WTC11 (cell line): ENCODE measurements at regions not wholly inside any gene's neighbourhood (a gene's known extent, or its start where the extent isn't known, plus 50 kb on each side); places are given as distances from the start of the nearest gene placed in this dataset.

Experiments used
- ATAC-seq: fragments of 200-7000 bp; cut with Tn5 transposase; 2 replicates; pipeline ENCODE4 v1.10.0; 2021; ENCODE audit warnings: mild to moderate bottlenecking, moderate library complexity
- CTCF ChIA-PET: fragments of 300-600 bp; sonication (Branson Sonifier 250); formaldehyde crosslinking; loops from one replicate; lab custom pipeline; 2021; ENCODE audit warnings: antibody characterized with exemption; lab: Charles Lee
- POLR2A ChIA-PET: fragments of 350-600 bp; sonication (Branson Sonifier 250); formaldehyde crosslinking; loops from one replicate; lab custom pipeline; 2021; ENCODE audit warnings: antibody characterized with exemption; lab: Charles Lee
- DNase-seq: peaks from one replicate; pipeline ENCODE4 v3.0.0; 2021; ENCODE audit warnings: low spot score
- H3K27ac Mint-ChIP-seq: 2 replicates; pipeline ENCODE4 v1.8.0; 2021; ENCODE audit warnings: mixed read lengths
- H3K27me3 Mint-ChIP-seq: 2 replicates; pipeline ENCODE4 v1.8.0; 2021; ENCODE audit warnings: low read depth, mild to moderate bottlenecking, moderate library complexity, mixed read lengths
- H3K36me3 Mint-ChIP-seq: 2 replicates; pipeline ENCODE4 v1.8.0; 2021; ENCODE audit warnings: mixed read lengths
- H3K4me1 Mint-ChIP-seq: 2 replicates; pipeline ENCODE4 v1.8.0; 2022; ENCODE audit warnings: mixed read lengths
- H3K4me3 Mint-ChIP-seq: 2 replicates; pipeline ENCODE4 v1.8.0; 2021; ENCODE audit warnings: mild to moderate bottlenecking, moderate library complexity, mixed read lengths
- H3K9me3 Mint-ChIP-seq: 2 replicates; pipeline ENCODE4 v1.8.0; 2021; ENCODE audit warnings: mixed read lengths
- CBFB ChIP-seq: sonication (generic); formaldehyde crosslinking; IDR thresholded peaks from 2 replicates; pipeline ENCODE4 v1.8.1; 2022; ENCODE audit warnings: mild to moderate bottlenecking, low read depth, missing genetic modification reagents
- EMX1 ChIP-seq: fragments of 250-450 bp; sonication (Bioruptor Pico); IDR thresholded peaks from 2 replicates; pipeline ENCODE4 v1.8.0; 2021; ENCODE audit warnings: mild to moderate bottlenecking
- JAZF1 ChIP-seq: fragments of 250-450 bp; sonication (Bioruptor Pico); IDR thresholded peaks from 2 replicates; pipeline ENCODE4 v1.9.0; 2021; ENCODE audit warnings: moderate library complexity, mild to moderate bottlenecking, inconsistent platforms
- KAT7 ChIP-seq: sonication (generic); formaldehyde crosslinking; IDR thresholded peaks from 2 replicates; pipeline ENCODE4 v1.8.1; 2023; ENCODE audit warnings: missing genetic modification reagents, mild to moderate bottlenecking, borderline replicate concordance
- NR2C2 ChIP-seq: sonication (generic); formaldehyde crosslinking; IDR thresholded peaks from 2 replicates; pipeline ENCODE4 v1.8.0; 2022; ENCODE audit warnings: mild to moderate bottlenecking, missing genetic modification reagents
- TCF7 ChIP-seq: sonication (generic); formaldehyde crosslinking; IDR thresholded peaks from 2 replicates; pipeline ENCODE4 v1.8.0; 2022; ENCODE audit warnings: mild to moderate bottlenecking, low read depth, missing genetic modification reagents, moderate library complexity
- TEAD1 ChIP-seq: sonication (generic); formaldehyde crosslinking; IDR thresholded peaks from 2 replicates; pipeline ENCODE4 v1.8.0; 2022; ENCODE audit warnings: mild to moderate bottlenecking, missing genetic modification reagents
- TP53 ChIP-seq: sonication (generic); formaldehyde crosslinking; IDR thresholded peaks from 2 replicates; pipeline ENCODE4 v1.8.1; 2023; ENCODE audit warnings: mild to moderate bottlenecking, missing genetic modification reagents
- ZNF138 ChIP-seq: sonication (generic); formaldehyde crosslinking; conservative IDR thresholded peaks from 2 replicates; pipeline ENCODE4 v1.8.1; 2022; ENCODE audit warnings: mild to moderate bottlenecking, moderate library complexity, missing genetic modification reagents
- ZNF423 ChIP-seq: fragments of 250-450 bp; sonication (Bioruptor Pico); IDR thresholded peaks from 2 replicates; pipeline ENCODE4 v2.1.2; 2022; ENCODE audit warnings: mild to moderate bottlenecking, moderate library complexity
- TF ChIP-seq, protein P1 (sequence below): fragments of 250-450 bp; sonication (Bioruptor Pico); IDR thresholded peaks from 2 replicates; pipeline ENCODE4 v1.9.0; 2021; ENCODE audit warnings: mild to moderate bottlenecking, borderline replicate concordance
- TF ChIP-seq, protein P2 (sequence below): sonication (generic); formaldehyde crosslinking; IDR thresholded peaks from 2 replicates; pipeline ENCODE4 v1.8.0; 2022; ENCODE audit warnings: mild to moderate bottlenecking, missing genetic modification reagents
- TF ChIP-seq, protein P3 (sequence below): sonication (generic); formaldehyde crosslinking; IDR thresholded peaks from 2 replicates; pipeline ENCODE4 v1.8.1; 2023; ENCODE audit warnings: mild to moderate bottlenecking, moderate library complexity, missing genetic modification reagents

DNA sequence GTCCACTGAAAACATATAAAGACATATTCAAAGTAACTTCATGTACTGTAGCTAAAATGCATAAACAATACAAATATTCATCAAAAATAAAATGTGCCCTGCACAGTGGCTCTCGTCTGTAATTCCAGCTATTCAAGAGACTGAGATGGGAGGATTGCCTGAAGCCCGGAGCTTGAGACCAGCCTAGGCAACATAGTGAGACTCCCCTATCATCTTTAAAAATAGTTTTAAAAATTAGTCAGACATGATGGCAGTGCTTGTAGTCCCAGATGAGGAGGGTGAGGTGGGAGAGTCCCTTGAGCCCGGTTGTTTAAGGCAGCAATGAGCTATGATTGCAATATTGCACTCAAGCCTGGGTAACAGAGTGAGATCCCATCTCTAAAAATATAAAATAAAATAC lies 534.1 kb downstream of the ANXA1 start:
- TF ChIP-seq TEAD1 (CRISPR knock-in tag) (no peak), EMX1 (CRISPR knock-in tag) (no peak), KAT7 (CRISPR knock-in tag) (no peak), JAZF1 (CRISPR knock-in tag) (no peak)
- TF ChIP-seq, protein P1, sequence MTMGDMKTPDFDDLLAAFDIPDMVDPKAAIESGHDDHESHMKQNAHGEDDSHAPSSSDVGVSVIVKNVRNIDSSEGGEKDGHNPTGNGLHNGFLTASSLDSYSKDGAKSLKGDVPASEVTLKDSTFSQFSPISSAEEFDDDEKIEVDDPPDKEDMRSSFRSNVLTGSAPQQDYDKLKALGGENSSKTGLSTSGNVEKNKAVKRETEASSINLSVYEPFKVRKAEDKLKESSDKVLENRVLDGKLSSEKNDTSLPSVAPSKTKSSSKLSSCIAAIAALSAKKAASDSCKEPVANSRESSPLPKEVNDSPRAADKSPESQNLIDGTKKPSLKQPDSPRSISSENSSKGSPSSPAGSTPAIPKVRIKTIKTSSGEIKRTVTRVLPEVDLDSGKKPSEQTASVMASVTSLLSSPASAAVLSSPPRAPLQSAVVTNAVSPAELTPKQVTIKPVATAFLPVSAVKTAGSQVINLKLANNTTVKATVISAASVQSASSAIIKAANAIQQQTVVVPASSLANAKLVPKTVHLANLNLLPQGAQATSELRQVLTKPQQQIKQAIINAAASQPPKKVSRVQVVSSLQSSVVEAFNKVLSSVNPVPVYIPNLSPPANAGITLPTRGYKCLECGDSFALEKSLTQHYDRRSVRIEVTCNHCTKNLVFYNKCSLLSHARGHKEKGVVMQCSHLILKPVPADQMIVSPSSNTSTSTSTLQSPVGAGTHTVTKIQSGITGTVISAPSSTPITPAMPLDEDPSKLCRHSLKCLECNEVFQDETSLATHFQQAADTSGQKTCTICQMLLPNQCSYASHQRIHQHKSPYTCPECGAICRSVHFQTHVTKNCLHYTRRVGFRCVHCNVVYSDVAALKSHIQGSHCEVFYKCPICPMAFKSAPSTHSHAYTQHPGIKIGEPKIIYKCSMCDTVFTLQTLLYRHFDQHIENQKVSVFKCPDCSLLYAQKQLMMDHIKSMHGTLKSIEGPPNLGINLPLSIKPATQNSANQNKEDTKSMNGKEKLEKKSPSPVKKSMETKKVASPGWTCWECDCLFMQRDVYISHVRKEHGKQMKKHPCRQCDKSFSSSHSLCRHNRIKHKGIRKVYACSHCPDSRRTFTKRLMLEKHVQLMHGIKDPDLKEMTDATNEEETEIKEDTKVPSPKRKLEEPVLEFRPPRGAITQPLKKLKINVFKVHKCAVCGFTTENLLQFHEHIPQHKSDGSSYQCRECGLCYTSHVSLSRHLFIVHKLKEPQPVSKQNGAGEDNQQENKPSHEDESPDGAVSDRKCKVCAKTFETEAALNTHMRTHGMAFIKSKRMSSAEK (CRISPR knock-in tag), result no peak
- TF ChIP-seq, protein P2, sequence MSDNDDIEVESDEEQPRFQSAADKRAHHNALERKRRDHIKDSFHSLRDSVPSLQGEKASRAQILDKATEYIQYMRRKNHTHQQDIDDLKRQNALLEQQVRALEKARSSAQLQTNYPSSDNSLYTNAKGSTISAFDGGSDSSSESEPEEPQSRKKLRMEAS (CRISPR knock-in tag), result no peak
- TF ChIP-seq, all 79 proteins: peak for 0
- ChIA-PET CTCF (no interaction called here), POLR2A (interaction anchor here (0.7 kb wide), 1 partner anchor 199 kb away, joined by 3 read pairs; no protein-coding TSS in a partner anchor)
- ATAC-seq (no peak), DNase-seq (no peak)
- peaks cover 10% of the 10 kb centered on the region for H3K36me3 Mint-ChIP-seq
- H3K27ac Mint-ChIP-seq, result no peak overlapping the region
- H3K9me3 Mint-ChIP-seq, result peaks cover 13% of the 10 kb centered on the region
- no peak overlapping the region for H3K4me3 Mint-ChIP-seq
- peaks cover 16% of the 10 kb centered on the region for H3K4me1 Mint-ChIP-seq
- H3K27me3 Mint-ChIP-seq, result no peaks in the 10 kb centered on the region

DNA sequence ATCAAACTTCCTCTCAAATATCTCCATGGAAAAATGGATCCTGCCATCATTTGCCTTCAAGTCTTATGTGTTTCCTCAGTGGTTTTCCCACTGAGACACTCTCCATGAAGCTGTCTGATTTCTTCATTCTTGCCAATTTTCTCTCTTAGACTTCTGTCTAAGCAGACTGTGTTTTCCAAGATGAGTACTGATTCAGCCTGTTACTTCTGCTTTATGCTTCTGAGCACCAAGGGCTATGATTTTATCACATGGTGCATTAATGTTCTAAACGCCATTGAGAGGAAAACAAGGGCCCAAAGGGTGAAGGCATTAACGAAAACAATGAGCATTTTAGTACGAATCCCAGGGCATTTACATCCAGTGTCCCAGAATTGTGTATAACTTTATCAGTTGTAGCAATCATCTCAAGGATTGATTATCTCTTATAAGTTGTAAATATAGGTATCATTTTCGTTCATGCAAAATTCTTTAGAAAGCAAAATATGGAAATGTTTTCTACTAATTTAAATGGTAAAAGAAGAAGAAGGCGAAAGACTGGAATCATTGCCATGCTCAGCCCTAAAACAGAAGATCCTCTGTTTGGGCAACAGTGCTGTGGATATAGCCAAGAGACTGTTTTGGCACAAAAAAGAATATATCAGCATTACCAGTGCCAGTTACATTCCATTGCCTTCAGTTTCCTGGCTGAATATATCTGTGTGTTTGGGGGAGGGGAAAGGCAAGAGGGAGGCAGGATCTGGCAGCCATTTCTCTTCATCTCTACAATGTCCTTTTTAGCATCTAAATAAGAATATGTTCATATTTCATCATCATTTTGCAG lies 537.6 kb downstream of the ANXA1 start:
- Mint-ChIP-seq H3K27me3 (no peaks in the 10 kb centered on the region), H3K36me3 (no peaks in the 10 kb centered on the region), H3K9me3 (no peaks in the 10 kb centered on the region; the same call in 1 of the 2 replicates), H3K4me1 (peaks cover 12% of the 10 kb centered on the region; the same call in 1 of the 2 replicates), H3K4me3 (no peak overlapping the region), H3K27ac (no peak overlapping the region)
- POLR2A ChIA-PET, result no interaction called here
- no peak for DNase-seq
- CTCF ChIA-PET, result no interaction called here
- ATAC-seq, result no peak
- TF ChIP-seq, protein P3, sequence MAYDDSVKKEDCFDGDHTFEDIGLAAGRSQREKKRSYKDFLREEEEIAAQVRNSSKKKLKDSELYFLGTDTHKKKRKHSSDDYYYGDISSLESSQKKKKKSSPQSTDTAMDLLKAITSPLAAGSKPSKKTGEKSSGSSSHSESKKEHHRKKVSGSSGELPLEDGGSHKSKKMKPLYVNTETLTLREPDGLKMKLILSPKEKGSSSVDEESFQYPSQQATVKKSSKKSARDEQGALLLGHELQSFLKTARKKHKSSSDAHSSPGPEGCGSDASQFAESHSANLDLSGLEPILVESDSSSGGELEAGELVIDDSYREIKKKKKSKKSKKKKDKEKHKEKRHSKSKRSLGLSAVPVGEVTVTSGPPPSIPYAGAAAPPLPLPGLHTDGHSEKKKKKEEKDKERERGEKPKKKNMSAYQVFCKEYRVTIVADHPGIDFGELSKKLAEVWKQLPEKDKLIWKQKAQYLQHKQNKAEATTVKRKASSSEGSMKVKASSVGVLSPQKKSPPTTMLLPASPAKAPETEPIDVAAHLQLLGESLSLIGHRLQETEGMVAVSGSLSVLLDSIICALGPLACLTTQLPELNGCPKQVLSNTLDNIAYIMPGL (CRISPR knock-in tag), result no peak
- no peak for TF ChIP-seq CBFB (CRISPR knock-in tag)

DNA sequence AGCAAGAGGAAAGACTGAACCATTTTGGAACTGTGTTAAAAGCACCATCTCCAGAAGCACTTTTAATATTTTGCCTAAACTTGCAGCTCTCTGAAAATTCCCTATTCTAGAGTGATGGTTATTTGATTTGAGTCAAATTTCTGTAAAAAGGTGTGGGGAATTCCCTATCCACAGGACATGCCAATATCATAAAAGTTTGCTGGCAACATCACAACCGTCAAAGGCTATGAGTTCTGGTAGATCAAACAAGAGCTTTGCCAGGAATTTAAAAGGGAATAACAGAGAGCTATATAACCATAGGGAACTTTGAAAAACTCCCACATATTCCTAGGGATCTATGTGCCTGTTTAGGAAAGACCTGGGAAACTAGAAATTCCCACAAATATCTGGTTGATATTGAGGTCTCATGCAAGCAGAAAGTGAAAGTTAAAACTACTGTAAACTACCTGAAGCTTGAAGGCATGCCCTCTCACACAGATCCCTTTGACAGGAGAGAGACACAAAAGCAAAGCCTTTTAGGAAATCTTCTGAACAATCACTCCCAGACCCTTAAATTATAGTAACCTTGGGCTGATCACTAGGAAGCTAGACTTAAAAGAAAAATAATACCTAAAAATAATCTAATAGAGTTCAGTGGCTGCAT lies 549.9 kb downstream of the ANXA1 start:
- Mint-ChIP-seq H3K27ac (no peak overlapping the region), H3K36me3 (no peaks in the 10 kb centered on the region), H3K4me1 (0 out of 2 replicates have a peak, but pooled peaks cover 8% of the 10 kb centered on the region), H3K27me3 (no peaks in the 10 kb centered on the region), H3K4me3 (no peak overlapping the region)
- ChIA-PET CTCF (no interaction called here), POLR2A (no interaction called here)
- no peak for ATAC-seq
- TF ChIP-seq TEAD1 (CRISPR knock-in tag) (no peak), TP53 (CRISPR knock-in tag) (no peak), ZNF423 (CRISPR knock-in tag) (no peak), ZNF138 (CRISPR knock-in tag) (no peak), TCF7 (no peak), CBFB (CRISPR knock-in tag) (no peak), NR2C2 (CRISPR knock-in tag) (no peak)
- TF ChIP-seq, all 79 proteins: peak for 0
- H3K9me3 Mint-ChIP-seq, result peaks cover 14% of the 10 kb centered on the region
- no peak for DNase-seq
